OCI-LY3 (cell line): ENCODE measurements at regions not wholly inside any gene's neighbourhood (a gene's known extent, or its start where the extent isn't known, plus 50 kb on each side); places are given as distances from the start of the nearest gene placed in this dataset.

Experiments
- EZH2phosphoT487 ChIP-seq: fragments of 200-600 bp; shearing (Covaris generic); IDR thresholded peaks from 2 replicates; pipeline ENCODE4 v1.6.1; 2018; ENCODE audit warnings: antibody characterized with exemption, mixed run types, low read depth
- TF ChIP-seq, protein P1 (sequence below): fragments of 200-600, 300-600 bp; sonication (generic); IDR thresholded peaks from 2 replicates; pipeline ENCODE4 v1.5.1; 2014; ENCODE audit warnings: antibody characterized with exemption, low read length, low read depth

DNA sequence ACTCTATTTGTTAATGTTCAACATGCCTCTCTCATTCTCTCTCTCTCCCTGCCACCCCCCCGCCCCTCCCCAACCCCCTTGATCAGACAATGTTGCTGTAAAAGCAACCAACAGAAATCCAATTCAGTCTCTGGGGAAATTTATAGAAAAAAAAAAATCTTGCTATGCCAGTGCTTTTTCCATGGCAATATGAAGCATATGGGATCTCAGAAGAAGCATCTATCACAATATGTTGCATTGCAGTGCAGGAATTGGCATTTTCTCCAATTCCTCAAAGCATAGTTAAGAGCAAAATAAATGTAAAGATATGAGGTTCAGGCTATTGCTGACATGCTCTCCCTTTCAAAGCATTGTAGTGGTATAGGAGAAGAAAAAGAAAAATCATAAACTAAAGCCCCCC, 90.9 kb upstream of the LDB2 start:
- TF ChIP-seq, protein P1, sequence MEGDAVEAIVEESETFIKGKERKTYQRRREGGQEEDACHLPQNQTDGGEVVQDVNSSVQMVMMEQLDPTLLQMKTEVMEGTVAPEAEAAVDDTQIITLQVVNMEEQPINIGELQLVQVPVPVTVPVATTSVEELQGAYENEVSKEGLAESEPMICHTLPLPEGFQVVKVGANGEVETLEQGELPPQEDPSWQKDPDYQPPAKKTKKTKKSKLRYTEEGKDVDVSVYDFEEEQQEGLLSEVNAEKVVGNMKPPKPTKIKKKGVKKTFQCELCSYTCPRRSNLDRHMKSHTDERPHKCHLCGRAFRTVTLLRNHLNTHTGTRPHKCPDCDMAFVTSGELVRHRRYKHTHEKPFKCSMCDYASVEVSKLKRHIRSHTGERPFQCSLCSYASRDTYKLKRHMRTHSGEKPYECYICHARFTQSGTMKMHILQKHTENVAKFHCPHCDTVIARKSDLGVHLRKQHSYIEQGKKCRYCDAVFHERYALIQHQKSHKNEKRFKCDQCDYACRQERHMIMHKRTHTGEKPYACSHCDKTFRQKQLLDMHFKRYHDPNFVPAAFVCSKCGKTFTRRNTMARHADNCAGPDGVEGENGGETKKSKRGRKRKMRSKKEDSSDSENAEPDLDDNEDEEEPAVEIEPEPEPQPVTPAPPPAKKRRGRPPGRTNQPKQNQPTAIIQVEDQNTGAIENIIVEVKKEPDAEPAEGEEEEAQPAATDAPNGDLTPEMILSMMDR, result no peak
- no peak for TF ChIP-seq EZH2phosphoT487
